ENCODE measurements at regions not wholly inside any gene's neighbourhood (a gene's known extent, or its start where the extent isn't known, plus 50 kb on each side); places are given as distances from the start of the nearest gene placed in this dataset.

- no TSS peak for BruUV-seq (replicated peaks)
- H3K4me2 ChIP-seq (ENCODE audit: insufficient read depth, low read length): no peak overlapping the region
- intact Hi-C loops (cut with micrococcal nuclease) (no loop called here), dilution Hi-C loops (cut with MboI; ENCODE audit: extremely low pct_ligation_motif_present, low sequenced_read_pairs) (no loop called here)
- H4K20me1 ChIP-seq (replicated peaks; ENCODE audit: control insufficient read depth, extremely low read depth, insufficient read depth, low read length): no peaks in the 10 kb centered on the region
- no peak overlapping the region for H3K9ac ChIP-seq (replicated peaks; ENCODE audit: extremely low read depth, insufficient read depth, low read length)
- H3K79me2 ChIP-seq (ENCODE audit: control insufficient read depth, insufficient read depth, low read length): no peaks in the 10 kb centered on the region
- no peaks in the 10 kb centered on the region for H3K36me3 ChIP-seq (ENCODE audit: control insufficient read depth in 2 of 2, extremely low read depth in 1 of 2, insufficient read depth in 2 of 2, low read length in 2 of 2)
- no peaks in the 10 kb centered on the region for H3K9me1 ChIP-seq (replicated peaks; ENCODE audit: control insufficient read depth, extremely low read depth, insufficient read depth, low read length)
- no peak overlapping the region for H3K27ac ChIP-seq (ENCODE audit: insufficient read depth, low read depth, low read length)
- ChIA-PET POLR2A (no interaction called here), CTCF (interaction anchor here (0.6 to 1.1 kb wide), 2 partner anchors 55 to 520 kb away, joined by 3 read pairs; no protein-coding TSS in a partner anchor)
- DNase-seq (ENCODE audit: low read depth, low spot score): no peak
- no peaks in the 10 kb centered on the region for H3K9me3 ChIP-seq (replicated peaks; ENCODE audit: control insufficient read depth, insufficient read depth, low read length)
- no peak for TF ChIP-seq MAX (IDR thresholded peaks at IDR 0.05; ENCODE audit: insufficient read depth, insufficient read length)
- no peak for TF ChIP-seq MYC (IDR thresholded peaks at IDR 0.05; ENCODE audit: low read depth, low read length)
- TF ChIP-seq EZH2 (IDR thresholded peaks at IDR 0.05; ENCODE audit: borderline replicate concordance, low read depth, low read length, severe bottlenecking): no peak
- no peak for TF ChIP-seq JUN (IDR thresholded peaks at IDR 0.05; ENCODE audit: borderline replicate concordance, insufficient read depth, insufficient read length, low read depth)
- H3K27me3 ChIP-seq (ENCODE audit: control insufficient read depth in 2 of 2, insufficient read depth in 2 of 2, low read length in 2 of 2): no peaks in the 10 kb centered on the region
- H2AFZ ChIP-seq (ENCODE audit: low read depth, low read length): no peak overlapping the region
- no peaks in the 10 kb centered on the region for H3K4me1 ChIP-seq (ENCODE audit: control insufficient read depth, extremely low read depth, insufficient read depth, low read length)
- H3K4me3 ChIP-seq (replicated peaks in 1 of 3; ENCODE audit: insufficient read depth in 1 of 3, low read depth in 1 of 3, low read length in 3 of 3): no peak overlapping the region
- FAIRE-seq: no peak
Observed at GRCh38 chr2:42969231-42970150, 177.1 kb upstream of the HAAO start.

- Histone ChIP-seq H3K4me1 (ENCODE audit: control insufficient read depth, extremely low read depth, insufficient read depth, low read length) (no peaks in the 10 kb centered on the region), H3K4me2 (ENCODE audit: insufficient read depth, low read length) (no peak overlapping the region), H3K9me1 (replicated peaks; ENCODE audit: control insufficient read depth, extremely low read depth, insufficient read depth, low read length) (no peaks in the 10 kb centered on the region), H3K27ac (ENCODE audit: insufficient read depth, low read depth, low read length) (no peak overlapping the region), H4K20me1 (replicated peaks; ENCODE audit: control insufficient read depth, extremely low read depth, insufficient read depth, low read length) (no peaks in the 10 kb centered on the region), H3K9me3 (replicated peaks; ENCODE audit: control insufficient read depth, insufficient read depth, low read length) (no peaks in the 10 kb centered on the region), H3K79me2 (ENCODE audit: control insufficient read depth, insufficient read depth, low read length) (no peaks in the 10 kb centered on the region), H3K4me3 (replicated peaks in 1 of 3; ENCODE audit: insufficient read depth in 1 of 3, low read depth in 1 of 3, low read length in 3 of 3) (no peak overlapping the region), H2AFZ (ENCODE audit: low read depth, low read length) (no peak overlapping the region), H3K27me3 (ENCODE audit: control insufficient read depth in 2 of 2, insufficient read depth in 2 of 2, low read length in 2 of 2) (no peaks in the 10 kb centered on the region), H3K36me3 (ENCODE audit: control insufficient read depth in 2 of 2, extremely low read depth in 1 of 2, insufficient read depth in 2 of 2, low read length in 2 of 2) (no peaks in the 10 kb centered on the region), H3K9ac (replicated peaks; ENCODE audit: extremely low read depth, insufficient read depth, low read length) (no peak overlapping the region)
- no peak for DNase-seq (ENCODE audit: low read depth, low spot score)
- intact Hi-C loops (cut with micrococcal nuclease): no loop called here
- POLR2A ChIA-PET: no interaction called here
- dilution Hi-C loops (cut with MboI; ENCODE audit: extremely low pct_ligation_motif_present, low sequenced_read_pairs): no loop called here
- FAIRE-seq: no peak
- BruUV-seq (replicated peaks): no TSS peak
- CTCF ChIA-PET: interaction anchor here (0.5 to 1.0 kb wide), 2 partner anchors 113 to 167 kb away, joined by 3 to 6 read pairs; no protein-coding TSS in a partner anchor
- TF ChIP-seq MAX (IDR thresholded peaks at IDR 0.05; ENCODE audit: insufficient read depth, insufficient read length) (no peak), EZH2 (IDR thresholded peaks at IDR 0.05; ENCODE audit: borderline replicate concordance, low read depth, low read length, severe bottlenecking) (no peak), POLR2AphosphoS5 (IDR thresholded peaks at IDR 0.05; ENCODE audit: insufficient read depth, low read depth, low read length) (no peak), MYC (IDR thresholded peaks at IDR 0.05; ENCODE audit: low read depth, low read length) (no peak), GATA2 (IDR thresholded peaks at IDR 0.05; ENCODE audit: insufficient read depth, insufficient read length, low read depth, low read length) (no peak), CTCF (IDR thresholded peaks at IDR 0.05; ENCODE audit: extremely low read depth in 1 of 2, insufficient read depth in 1 of 2, low read depth in 1 of 2, low read length in 2 of 2) (no peak), POLR2A (IDR thresholded peaks at IDR 0.05; ENCODE audit: low read depth, low read length) (no peak), FOS (IDR thresholded peaks at IDR 0.05; ENCODE audit: borderline replicate concordance, insufficient read depth, low read length) (no peak), JUN (IDR thresholded peaks at IDR 0.05; ENCODE audit: borderline replicate concordance, insufficient read depth, insufficient read length, low read depth) (no peak)
Observed at GRCh38 chr2:42967959-42968674, 175.7 kb upstream of the HAAO start.

All from endothelial cell of umbilical vein (primary cell).